HG02970 (cell line): ENCODE measurements at regions not wholly inside any gene's neighbourhood (a gene's known extent, or its start where the extent isn't known, plus 50 kb on each side); places are given as distances from the start of the nearest gene placed in this dataset.
"Not testable (repeated sequence)": the region's sequence is repeated elsewhere in the genome, so short reads cannot be mapped to it uniquely, and the experiment has no call there.

Experiments
- ATAC-seq: cut with Tn5 transposase; IDR thresholded peaks from one replicate; pipeline ENCODE4 v1.9.1; 2021; ENCODE audit warnings: mild to moderate bottlenecking, moderate library complexity, moderate number of reproducible peaks; ENCODE audit not compliant: unreplicated experiment, low FRiP score

DNA sequence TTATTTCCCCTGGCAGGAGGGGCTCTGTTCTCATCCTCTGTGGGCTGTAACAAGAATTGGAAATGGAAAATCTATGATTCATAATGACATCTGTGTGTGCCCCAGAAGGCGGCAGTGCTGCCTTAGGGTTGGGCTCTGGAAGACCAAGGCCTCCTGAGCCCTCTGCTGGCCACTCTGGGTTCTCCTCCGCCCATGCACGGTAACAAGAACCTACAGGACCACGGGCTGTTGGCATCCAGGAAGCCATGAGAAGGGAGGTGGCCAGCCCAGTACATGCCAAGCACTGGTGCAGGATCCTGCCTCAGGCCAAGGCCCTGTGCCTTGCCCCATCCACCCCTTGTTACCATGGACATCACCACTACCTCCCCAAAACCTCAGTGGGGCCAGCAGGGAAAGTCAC is 454.2 kb downstream of the TP53TG3F start:
- ATAC-seq, result not testable (repeated sequence)

DNA sequence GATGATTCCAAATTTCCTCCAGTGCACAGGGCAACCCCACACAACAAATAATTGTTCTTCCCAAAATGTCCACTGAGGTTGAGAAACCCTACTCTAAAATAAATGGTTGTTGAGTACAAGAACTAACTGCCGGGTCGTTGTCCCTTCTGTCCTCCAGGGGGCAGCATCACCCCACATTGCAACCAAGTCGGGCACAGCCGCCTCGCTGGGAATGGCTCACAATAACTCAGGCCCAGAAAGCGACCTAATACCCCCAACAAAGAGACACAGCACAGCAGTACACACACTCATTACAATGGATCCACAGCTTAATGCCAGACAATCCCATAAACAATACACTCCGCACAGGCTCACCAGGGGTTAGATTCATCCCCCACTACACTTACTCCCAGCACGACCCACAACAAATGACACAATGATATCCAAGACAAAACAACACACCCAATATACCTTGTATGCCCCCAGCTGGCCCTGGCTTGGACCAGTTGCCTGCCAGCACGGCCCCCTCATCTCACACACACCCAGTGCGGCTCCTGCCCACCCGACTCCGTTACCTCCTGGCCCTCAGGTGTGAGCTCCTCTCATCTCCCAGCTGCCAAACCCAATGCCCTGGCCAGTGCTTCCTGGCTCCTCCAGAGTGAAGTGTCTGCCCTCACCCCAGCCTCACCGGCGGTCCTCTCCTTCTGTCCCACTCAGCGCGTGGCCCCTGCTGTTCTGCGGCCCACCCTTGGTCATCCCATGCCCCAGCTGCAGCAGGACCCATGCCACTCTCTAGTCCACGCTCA is 461.5 kb downstream of the TP53TG3F start:
- ATAC-seq, result not testable (repeated sequence)

GRCh38 chr16:33922914-33923313 is 463.5 kb downstream of the TP53TG3F start:
- ATAC-seq, result not testable (repeated sequence)

GRCh38 chr16:33928026-33928425 is 468.6 kb downstream of the TP53TG3F start:
- not testable (repeated sequence) for ATAC-seq

DNA sequence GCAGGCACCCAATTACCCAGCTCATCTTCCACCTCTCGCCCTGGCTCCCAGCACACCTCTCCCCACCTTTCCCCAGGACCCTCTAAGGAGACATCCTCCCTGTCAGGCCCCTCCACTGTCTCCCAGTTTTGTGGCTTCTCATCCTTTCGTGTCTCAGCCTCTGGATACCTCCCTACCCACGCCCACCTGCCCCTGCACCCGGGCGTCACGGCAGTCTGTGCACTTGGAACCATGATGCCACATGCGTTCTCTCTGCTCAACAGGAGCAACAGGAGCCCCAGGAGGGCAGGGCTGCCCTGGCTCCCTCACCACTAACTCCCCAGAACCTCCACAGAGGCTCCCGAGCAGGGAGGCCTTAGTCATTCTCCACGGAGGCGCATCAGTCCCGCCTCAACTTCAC is 472.8 kb downstream of the TP53TG3F start:
- not testable (repeated sequence) for ATAC-seq

DNA sequence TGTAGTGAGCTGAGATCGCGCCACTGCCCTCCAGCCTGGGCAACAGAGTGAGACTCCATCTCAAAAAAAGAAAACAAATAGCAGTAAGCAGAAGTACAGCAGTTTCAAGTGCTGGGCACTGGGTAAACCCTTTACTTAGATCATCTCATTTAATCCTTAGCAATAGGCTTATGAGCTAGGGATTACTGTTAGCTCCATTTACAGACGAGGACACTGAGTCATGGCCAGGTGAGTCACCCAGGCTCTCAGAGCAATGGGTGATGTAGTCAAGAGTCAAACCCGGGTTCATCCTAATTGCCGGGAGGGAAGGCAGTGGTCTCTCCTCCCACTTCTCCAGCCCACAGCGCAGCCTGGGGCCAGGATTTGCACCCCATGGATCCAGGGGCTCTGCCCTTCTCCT is 473.6 kb downstream of the TP53TG3F start:
- ATAC-seq, result not testable (repeated sequence)

GRCh38 chr16:33935766-33936165 is 476.4 kb downstream of the TP53TG3F start:
- ATAC-seq, result not testable (repeated sequence)

DNA sequence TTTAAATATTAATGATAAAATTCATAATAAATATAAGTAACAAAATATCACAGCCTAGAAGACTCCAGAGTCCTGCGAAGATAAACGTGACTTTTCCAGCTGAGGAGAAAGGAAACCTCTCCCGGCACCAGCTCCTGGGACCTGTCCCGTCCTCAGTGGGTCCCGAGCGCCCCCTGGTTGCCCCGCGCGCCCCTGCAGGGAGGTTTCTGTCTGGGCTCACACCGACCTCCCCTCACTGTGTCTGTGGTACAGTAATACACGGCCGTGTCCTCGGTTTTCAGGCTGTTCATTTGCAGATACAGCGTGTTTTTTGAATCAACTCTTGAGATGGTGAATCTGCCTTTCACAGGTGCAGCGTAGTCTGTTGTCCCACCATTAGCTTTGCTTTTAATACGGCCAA is 478.7 kb downstream of the TP53TG3F start:
- not testable (repeated sequence) for ATAC-seq

DNA sequence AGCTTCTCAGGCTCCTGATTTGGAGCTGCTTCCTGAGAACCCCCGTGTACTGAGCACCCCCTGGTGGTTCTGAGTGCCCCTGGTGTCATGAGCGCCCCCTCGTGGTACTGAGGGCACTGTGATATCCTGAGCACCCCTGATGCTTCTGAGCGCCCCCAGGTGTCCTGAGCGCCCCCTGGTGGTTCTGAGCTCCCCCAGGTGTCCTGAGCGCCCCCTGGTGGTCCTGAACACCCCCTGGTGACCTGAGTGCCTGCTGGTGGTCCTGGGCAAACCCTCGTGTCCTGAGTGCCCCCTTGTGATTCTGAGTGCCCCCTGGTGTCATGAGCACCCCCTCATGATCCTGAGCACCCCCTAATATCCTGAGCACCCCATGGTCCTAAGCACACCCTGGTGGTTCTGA is 502.1 kb downstream of the TP53TG3F start:
- not testable (repeated sequence) for ATAC-seq

GRCh38 chr16:33965534-33965933 is 506.1 kb downstream of the TP53TG3F start:
- ATAC-seq, result not testable (repeated sequence)

- ATAC-seq, result not testable (repeated sequence)
Observed at GRCh38 chr16:33966855-33967254, 507.4 kb downstream of the TP53TG3F start.

- not testable (repeated sequence) for ATAC-seq
Observed at GRCh38 chr16:33974557-33974956, 515.1 kb downstream of the TP53TG3F start.

GRCh38 chr16:33975744-33976143 is 516.3 kb downstream of the TP53TG3F start:
- ATAC-seq, result not testable (repeated sequence)

- not testable (repeated sequence) for ATAC-seq
Observed at GRCh38 chr16:33976521-33976920, 517.1 kb downstream of the TP53TG3F start.

- not testable (repeated sequence) for ATAC-seq
Observed at GRCh38 chr16:33978784-33979183, 519.4 kb downstream of the TP53TG3F start.

DNA sequence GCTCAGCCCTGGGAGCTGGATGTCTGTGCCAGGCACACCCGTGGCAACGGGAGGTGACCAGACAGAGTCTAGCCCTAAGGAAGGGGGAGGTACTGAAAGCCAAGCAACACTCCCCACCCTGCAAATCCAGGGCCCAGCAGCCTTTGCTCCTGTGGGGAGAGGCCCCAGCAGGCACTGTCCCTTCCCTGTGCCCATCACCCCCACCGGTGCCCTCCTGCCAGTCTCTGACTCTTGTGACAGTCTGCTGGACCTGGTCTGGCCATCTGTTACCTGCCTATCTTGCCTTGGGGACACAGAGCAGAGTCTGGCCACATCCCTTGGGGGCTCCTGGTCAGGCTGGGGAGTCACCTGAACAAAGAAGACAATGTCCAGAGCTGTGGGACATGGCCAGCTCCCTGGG is 520.2 kb downstream of the TP53TG3F start:
- not testable (repeated sequence) for ATAC-seq

DNA sequence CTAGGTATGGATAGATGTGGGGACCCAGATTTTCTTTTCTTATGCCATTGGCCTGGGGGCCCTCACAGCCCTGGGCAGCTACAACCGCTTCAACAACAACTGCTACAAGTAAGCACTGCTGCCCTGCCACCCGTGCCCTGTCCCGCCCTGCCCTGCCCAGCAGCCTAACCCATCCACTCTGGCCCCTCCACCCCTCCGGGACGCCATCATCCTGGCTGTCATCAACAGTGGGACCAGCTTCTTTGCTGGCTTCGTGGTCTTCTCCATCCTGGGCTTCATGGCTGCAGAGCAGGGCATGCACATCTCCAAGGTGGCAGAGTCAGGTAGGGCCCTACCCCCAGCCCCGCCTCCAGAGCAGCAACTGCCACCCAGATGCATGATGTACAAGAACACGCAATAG is 521.3 kb downstream of the TP53TG3F start:
- ATAC-seq, result not testable (repeated sequence)

- not testable (repeated sequence) for ATAC-seq
Observed at GRCh38 chr16:33984428-33984827, 525.0 kb downstream of the TP53TG3F start.

GRCh38 chr16:33986521-33986920 is 527.1 kb downstream of the TP53TG3F start:
- not testable (repeated sequence) for ATAC-seq

DNA sequence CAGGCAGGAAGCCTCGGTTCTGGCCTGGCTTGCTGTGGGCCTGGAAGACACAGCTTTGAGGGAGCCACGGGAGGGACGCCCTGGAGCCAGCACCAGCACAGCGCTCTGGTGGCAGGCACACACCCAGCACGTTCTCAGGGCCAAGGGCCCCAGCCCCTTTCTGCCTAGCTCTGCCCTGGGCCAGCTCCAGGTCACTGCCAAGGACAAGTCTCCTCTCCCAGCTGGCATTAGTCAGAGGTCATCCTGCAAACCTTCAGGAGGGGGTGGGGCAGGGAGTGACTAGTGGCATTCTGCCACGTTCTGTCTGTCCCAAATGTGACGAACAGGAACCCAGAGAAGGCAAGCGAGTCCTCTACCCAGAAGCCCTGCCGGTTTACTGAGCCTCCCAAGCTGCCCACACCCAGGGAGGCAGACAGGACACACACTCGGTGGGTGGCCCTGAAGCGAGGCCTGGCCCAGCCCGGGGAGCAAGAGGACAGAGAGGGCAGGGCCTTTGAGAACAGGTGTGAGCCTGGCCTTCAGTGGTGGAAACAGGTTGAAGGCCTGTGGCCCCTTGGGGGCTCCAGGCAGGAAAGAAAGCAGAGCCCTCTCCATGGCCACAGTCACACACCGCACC is 528.0 kb downstream of the TP53TG3F start:
- not testable (repeated sequence) for ATAC-seq

DNA sequence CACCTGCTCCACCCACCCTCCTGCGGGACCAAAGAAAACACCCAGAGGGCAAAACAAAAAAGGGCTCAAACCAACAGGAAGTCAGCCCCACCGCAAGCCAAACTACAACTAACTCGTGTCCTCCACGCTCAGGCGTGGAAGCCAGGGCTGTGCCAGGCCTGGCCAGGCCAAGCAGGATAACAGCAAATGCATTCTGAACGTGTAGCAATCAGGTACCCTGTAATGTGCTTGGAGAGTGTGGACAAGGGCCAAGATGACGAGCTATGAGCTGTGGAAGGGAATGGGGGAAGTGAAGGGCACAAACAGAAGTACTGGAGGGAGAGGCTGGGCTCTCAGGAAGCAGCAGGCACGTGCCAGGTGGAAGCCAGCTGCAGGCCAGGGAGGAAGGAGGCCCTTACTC is 528.6 kb downstream of the TP53TG3F start:
- not testable (repeated sequence) for ATAC-seq

DNA sequence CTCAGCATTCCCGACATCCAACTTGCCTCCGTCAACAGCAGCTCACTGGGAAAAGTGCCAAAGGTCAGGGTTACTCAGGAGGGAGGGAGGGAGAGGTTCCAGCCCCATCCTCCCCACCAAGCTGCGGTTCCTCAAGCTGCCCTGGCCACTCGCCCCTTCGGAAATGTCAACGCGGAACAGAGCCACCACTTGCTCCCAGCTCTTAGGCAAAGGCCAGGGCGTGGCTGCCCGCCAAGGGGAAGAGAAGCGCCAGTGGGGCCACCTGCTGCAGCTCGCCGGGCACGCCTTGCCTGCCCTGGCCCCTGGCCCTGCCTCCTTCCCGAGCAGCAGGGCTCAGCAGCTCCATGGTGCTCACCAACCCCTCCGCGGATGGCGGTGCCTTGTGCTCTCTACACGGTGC is 531.1 kb downstream of the TP53TG3F start:
- not testable (repeated sequence) for ATAC-seq
